MM.1S (cell line): ENCODE measurements at regions not wholly inside any gene's neighbourhood (a gene's known extent, or its start where the extent isn't known, plus 50 kb on each side); places are given as distances from the start of the nearest gene placed in this dataset.
A peak's percentile ranks its signal among the peaks of the same experiment; 100 is the strongest.

Experiments used
- DNase-seq: peaks from one replicate; pipeline ENCODE4 v3.0.0-alpha.2; 2015
- H2AFZ ChIP-seq: fragments of 300-600 bp; sonication (generic); 2 replicates; pipeline ENCODE4 v1.6.0; 2016; ENCODE audit warnings: antibody characterized with exemption, low read length
- H3F3A ChIP-seq: fragments of 300-600 bp; sonication (generic); 2 replicates; pipeline ENCODE4 v1.6.1; 2016; ENCODE audit warnings: mild to moderate bottlenecking, antibody characterized with exemption, low read length, moderate library complexity, mixed read lengths; ENCODE audit not compliant: insufficient read depth
- H3K27ac ChIP-seq: fragments of 300-600 bp; sonication (generic); 2 replicates; pipeline ENCODE4 v1.5.1; 2016; ENCODE audit warnings: mild to moderate bottlenecking, low read length
- H3K27me3 ChIP-seq: fragments of 300-600 bp; sonication (generic); replicated peaks from 2 replicates; pipeline ENCODE4 v1.6.0; 2016; ENCODE audit warnings: low read length; ENCODE audit not compliant: insufficient read depth
- H3K36me3 ChIP-seq: fragments of 300-600 bp; sonication (generic); replicated peaks from 2 replicates; pipeline ENCODE4 v1.6.1; 2016; ENCODE audit warnings: mild to moderate bottlenecking, low read length, mixed read lengths; ENCODE audit not compliant: insufficient read depth
- H3K4me1 ChIP-seq: fragments of 300-600 bp; sonication (generic); 2 replicates; pipeline ENCODE4 v1.6.1; 2016; ENCODE audit warnings: low read length, mixed read lengths
- H3K4me2 ChIP-seq: fragments of 300-600 bp; sonication (generic); 2 replicates; pipeline ENCODE4 v1.6.0; 2016; ENCODE audit warnings: low read depth, low read length
- H3K4me3 ChIP-seq: fragments of 300-600 bp; sonication (generic); 2 replicates; pipeline ENCODE4 v1.5.1; 2016; ENCODE audit warnings: low read length, mixed read lengths
- H3K79me2 ChIP-seq: fragments of 300-600 bp; sonication (generic); 2 replicates; pipeline ENCODE4 v1.6.1; 2016; ENCODE audit warnings: mixed run types, low read length, mixed read lengths
- H3K9ac ChIP-seq: fragments of 300-600 bp; sonication (generic); 2 replicates; pipeline ENCODE4 v1.6.1; 2016; ENCODE audit warnings: low read length, mixed read lengths
- H3K9me2 ChIP-seq: fragments of 300-600 bp; sonication (generic); replicated peaks from 2 replicates; pipeline ENCODE4 v1.6.1; 2016; ENCODE audit warnings: mild to moderate bottlenecking, low read length, mixed read lengths; ENCODE audit not compliant: insufficient read depth
- H3K9me3 ChIP-seq: fragments of 300-600 bp; sonication (generic); replicated peaks from 2 replicates; pipeline ENCODE4 v1.6.1; 2016; ENCODE audit warnings: mild to moderate bottlenecking, low read length, mixed read lengths; ENCODE audit not compliant: insufficient read depth
- H4K20me1 ChIP-seq: fragments of 300-600 bp; sonication (generic); 2 replicates; pipeline ENCODE4 v1.6.1; 2016; ENCODE audit warnings: mild to moderate bottlenecking, low read length, moderate library complexity, mixed read lengths; ENCODE audit not compliant: insufficient read depth
- EZH2 ChIP-seq: fragments of 300-600 bp; sonication (generic); optimal IDR thresholded peaks from 2 replicates; pipeline ENCODE3; 2017; ENCODE audit warnings: low read depth, mild to moderate bottlenecking, antibody characterized with exemption, low read length, mixed read lengths
- EZH2phosphoT487 ChIP-seq: fragments of 300-600 bp; sonication (generic); IDR thresholded peaks from 2 replicates; pipeline ENCODE4 v1.6.1; 2018; ENCODE audit warnings: antibody characterized with exemption, low read length
- TF ChIP-seq, protein P1 (sequence below): fragments of 300-600 bp; sonication (generic); IDR thresholded peaks from 2 replicates; pipeline ENCODE4 v1.5.1; 2016; ENCODE audit warnings: antibody characterized with exemption, low read length, mixed read lengths

GRCh38 chrX:82912382-82912781 lies 595.7 kb upstream of the POU3F4 start:
- no peaks in the 10 kb centered on the region for H3K4me1 ChIP-seq
- no peak overlapping the region for H3K4me2 ChIP-seq
- H4K20me1 ChIP-seq, result no peaks in the 10 kb centered on the region
- H3K9me2 ChIP-seq, result no peaks in the 10 kb centered on the region
- H3K4me3 ChIP-seq, result no peak overlapping the region
- DNase-seq, result no peak
- no peaks in the 10 kb centered on the region for H3F3A ChIP-seq
- H3K27ac ChIP-seq, result no peak overlapping the region
- no peaks in the 10 kb centered on the region for H3K79me2 ChIP-seq
- H3K9ac ChIP-seq, result no peak overlapping the region
- H3K9me3 ChIP-seq, result no peaks in the 10 kb centered on the region
- no peak overlapping the region for H2AFZ ChIP-seq
- no peaks in the 10 kb centered on the region for H3K27me3 ChIP-seq
- TF ChIP-seq EZH2phosphoT487 (no peak), EZH2 (no peak)
- TF ChIP-seq, protein P1, sequence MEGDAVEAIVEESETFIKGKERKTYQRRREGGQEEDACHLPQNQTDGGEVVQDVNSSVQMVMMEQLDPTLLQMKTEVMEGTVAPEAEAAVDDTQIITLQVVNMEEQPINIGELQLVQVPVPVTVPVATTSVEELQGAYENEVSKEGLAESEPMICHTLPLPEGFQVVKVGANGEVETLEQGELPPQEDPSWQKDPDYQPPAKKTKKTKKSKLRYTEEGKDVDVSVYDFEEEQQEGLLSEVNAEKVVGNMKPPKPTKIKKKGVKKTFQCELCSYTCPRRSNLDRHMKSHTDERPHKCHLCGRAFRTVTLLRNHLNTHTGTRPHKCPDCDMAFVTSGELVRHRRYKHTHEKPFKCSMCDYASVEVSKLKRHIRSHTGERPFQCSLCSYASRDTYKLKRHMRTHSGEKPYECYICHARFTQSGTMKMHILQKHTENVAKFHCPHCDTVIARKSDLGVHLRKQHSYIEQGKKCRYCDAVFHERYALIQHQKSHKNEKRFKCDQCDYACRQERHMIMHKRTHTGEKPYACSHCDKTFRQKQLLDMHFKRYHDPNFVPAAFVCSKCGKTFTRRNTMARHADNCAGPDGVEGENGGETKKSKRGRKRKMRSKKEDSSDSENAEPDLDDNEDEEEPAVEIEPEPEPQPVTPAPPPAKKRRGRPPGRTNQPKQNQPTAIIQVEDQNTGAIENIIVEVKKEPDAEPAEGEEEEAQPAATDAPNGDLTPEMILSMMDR, result no peak
- no peaks in the 10 kb centered on the region for H3K36me3 ChIP-seq

DNA sequence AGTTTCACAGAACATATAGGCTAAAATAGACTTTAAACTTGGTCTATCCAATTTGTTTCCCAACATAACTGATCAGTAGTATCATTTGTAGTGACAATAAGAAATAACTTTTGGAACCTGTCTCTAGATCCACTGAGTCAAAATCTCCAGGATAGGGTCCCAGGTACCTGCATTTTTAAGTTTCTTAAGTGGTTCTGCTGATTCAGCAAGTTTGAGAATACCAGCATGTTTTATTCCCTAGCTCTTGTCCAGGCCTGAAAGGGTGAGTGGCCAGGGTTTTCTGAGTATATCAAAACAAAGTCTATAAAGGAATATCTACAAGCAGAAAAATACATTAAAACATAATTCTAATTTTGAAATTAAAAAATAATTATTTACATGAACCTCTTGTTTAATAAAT lies 573.1 kb upstream of the POU3F4 start:
- no peak overlapping the region for H2AFZ ChIP-seq
- no peaks in the 10 kb centered on the region for H4K20me1 ChIP-seq
- no peak overlapping the region for H3K27ac ChIP-seq
- no peaks in the 10 kb centered on the region for H3K9me3 ChIP-seq
- H3K9me2 ChIP-seq, result no peaks in the 10 kb centered on the region
- no peak for DNase-seq
- no peak for TF ChIP-seq EZH2
- H3K79me2 ChIP-seq, result no peaks in the 10 kb centered on the region
- H3K4me1 ChIP-seq, result no peaks in the 10 kb centered on the region
- no peak overlapping the region for H3K4me3 ChIP-seq
- no peaks in the 10 kb centered on the region for H3K27me3 ChIP-seq
- H3K9ac ChIP-seq, result no peak overlapping the region
- no peaks in the 10 kb centered on the region for H3K36me3 ChIP-seq
- no peak overlapping the region for H3K4me2 ChIP-seq
- H3F3A ChIP-seq, result no peaks in the 10 kb centered on the region

DNA sequence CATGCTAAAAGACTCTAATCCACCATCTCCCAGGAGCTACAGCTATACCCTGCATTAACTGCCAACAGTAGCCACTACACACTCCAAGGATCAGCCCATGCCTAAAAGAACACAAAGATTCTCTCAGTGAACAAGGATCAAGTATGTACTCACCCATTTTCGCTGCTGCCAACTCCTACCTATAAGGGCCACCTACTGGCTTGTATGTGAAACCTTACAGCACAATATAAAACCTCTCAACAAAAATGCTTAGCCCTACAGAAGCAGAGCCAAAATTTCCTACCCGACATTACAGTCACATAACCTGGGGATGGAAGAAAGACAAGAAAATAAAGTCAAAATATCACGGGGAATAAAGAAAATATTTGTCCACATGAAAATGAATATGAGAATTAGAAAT lies 562.8 kb upstream of the POU3F4 start:
- no peaks in the 10 kb centered on the region for H3K9me3 ChIP-seq
- no peak overlapping the region for H3K4me3 ChIP-seq
- no peaks in the 10 kb centered on the region for H3K79me2 ChIP-seq
- H3K4me2 ChIP-seq, result no peak overlapping the region
- no peaks in the 10 kb centered on the region for H3F3A ChIP-seq
- no peak overlapping the region for H3K9ac ChIP-seq
- no peaks in the 10 kb centered on the region for H3K9me2 ChIP-seq
- H3K27me3 ChIP-seq, result no peaks in the 10 kb centered on the region
- no peak overlapping the region for H2AFZ ChIP-seq
- TF ChIP-seq EZH2 (no peak), EZH2phosphoT487 (no peak)
- TF ChIP-seq, protein P1, result no peak
- H4K20me1 ChIP-seq, result no peaks in the 10 kb centered on the region
- no peak overlapping the region for H3K27ac ChIP-seq
- no peaks in the 10 kb centered on the region for H3K36me3 ChIP-seq
- H3K4me1 ChIP-seq, result no peaks in the 10 kb centered on the region
- no peak for DNase-seq

DNA sequence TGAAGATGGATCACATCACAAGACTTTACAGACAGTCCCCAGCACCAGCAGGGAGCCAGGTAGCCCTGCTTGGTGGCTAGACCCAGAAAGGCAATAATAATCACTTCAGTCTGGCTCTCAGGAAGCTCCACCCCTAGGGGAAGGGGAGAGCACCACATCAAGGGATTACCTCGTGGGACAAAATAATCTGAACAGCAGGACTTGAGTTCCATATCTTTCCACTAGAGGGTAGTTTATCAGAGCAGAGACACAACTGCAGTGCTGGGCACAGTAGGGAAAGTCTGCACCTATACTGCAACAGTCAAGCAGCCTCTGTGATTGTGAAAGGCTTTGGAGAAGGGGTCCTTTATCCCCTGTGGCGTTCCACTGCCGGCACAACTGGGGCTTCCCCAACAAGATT lies 547.0 kb upstream of the POU3F4 start:
- H3K27ac ChIP-seq, result no peak overlapping the region
- H3K4me3 ChIP-seq, result no peak overlapping the region
- peak; percentile 46 for DNase-seq
- no peaks in the 10 kb centered on the region for H3K9me2 ChIP-seq
- no peaks in the 10 kb centered on the region for H3K36me3 ChIP-seq
- H3F3A ChIP-seq, result no peaks in the 10 kb centered on the region
- no peaks in the 10 kb centered on the region for H3K79me2 ChIP-seq
- no peak overlapping the region for H3K4me2 ChIP-seq
- H3K27me3 ChIP-seq, result no peaks in the 10 kb centered on the region
- TF ChIP-seq EZH2phosphoT487, result no peak
- TF ChIP-seq, protein P1, result peak; percentile 12; the same call in 1 of the 2 replicates
- TF ChIP-seq EZH2, result no peak
- H3K9me3 ChIP-seq, result no peaks in the 10 kb centered on the region
- no peaks in the 10 kb centered on the region for H3K4me1 ChIP-seq
- H3K9ac ChIP-seq, result no peak overlapping the region
- H4K20me1 ChIP-seq, result no peaks in the 10 kb centered on the region
- H2AFZ ChIP-seq, result no peak overlapping the region
